ENCODE measurements at regions not wholly inside any gene's neighbourhood (a gene's known extent, or its start where the extent isn't known, plus 50 kb on each side); places are given as distances from the start of the nearest gene placed in this dataset.

- ChIA-PET CTCF (no interaction called here), POLR2A (no interaction called here)
- DNase-seq (ENCODE audit: low read depth, low spot score) (no peak), ATAC-seq (no peak)
- H3K27ac ChIP-seq (ENCODE audit: low read length): no peak overlapping the region
- intact Hi-C loops (cut with micrococcal nuclease; ENCODE audit: unreplicated experiment) (no loop called here), in situ Hi-C loops (cut with HindIII; ENCODE audit: low pct_unique_long_range_greater_than_20kb, low sequenced_read_pairs) (no loop called here)
- BruUV-seq (replicated peaks): no TSS peak
- no peaks in the 10 kb centered on the region for H3K36me3 ChIP-seq (ENCODE audit: control insufficient read depth, insufficient read depth, low read length)
- peaks cover 33% of the 10 kb centered on the region for H3K27me3 ChIP-seq (ENCODE audit: control insufficient read depth, insufficient read depth, low read length)
- no peak overlapping the region for H3K4me3 ChIP-seq (ENCODE audit: low read depth in 2 of 2, low read length in 2 of 2)
- TF ChIP-seq SIN3A (IDR thresholded peaks at IDR 0.05; ENCODE audit: borderline replicate concordance, insufficient read depth, low read depth, low read length) (no peak), CTCF (IDR thresholded peaks at IDR 0.05) (no peak), REST (IDR thresholded peaks at IDR 0.05; ENCODE audit: insufficient read depth in 1 of 2, low read depth in 2 of 2, low read length in 1 of 2) (no peak), TCF7L2 (IDR thresholded peaks at IDR 0.05; ENCODE audit: low read depth, low read length) (no peak), POLR2AphosphoS5 (IDR thresholded peaks at IDR 0.05; ENCODE audit: low read depth, low read length) (no peak)
- no peaks in the 10 kb centered on the region for H3K4me1 ChIP-seq (ENCODE audit: control insufficient read depth, insufficient read depth, low read length)
- H3K9me3 ChIP-seq (ENCODE audit: control insufficient read depth, insufficient read depth, low read depth, low read length): no peaks in the 10 kb centered on the region
These were observed 221.6 kb downstream of the ENGASE start for GRCh38 chr17:79296243-79296642.

DNA sequence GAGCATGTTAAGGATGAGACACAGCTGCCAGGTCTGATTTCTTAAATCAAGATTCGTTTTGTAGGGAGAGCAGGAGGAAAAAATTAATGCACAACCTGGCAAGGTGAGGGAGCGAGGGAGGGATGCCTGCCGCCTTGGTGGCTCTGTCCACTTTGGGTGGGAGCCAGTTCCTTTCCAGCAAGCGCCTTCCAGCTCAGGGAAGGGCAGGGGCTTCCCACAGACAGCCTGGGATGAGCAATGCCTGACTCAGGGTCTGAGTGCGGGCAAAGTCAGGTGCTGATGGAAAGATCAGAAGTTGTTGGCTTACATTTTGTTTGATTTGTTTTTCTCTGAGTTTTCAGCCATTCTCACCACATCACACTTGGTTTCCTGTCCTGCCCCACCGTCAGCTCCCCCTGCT lies 220.7 kb downstream of the ENGASE start:
- intact Hi-C loops (cut with micrococcal nuclease; ENCODE audit: unreplicated experiment) (no loop called here), in situ Hi-C loops (cut with HindIII; ENCODE audit: low pct_unique_long_range_greater_than_20kb, low sequenced_read_pairs) (no loop called here)
- TF ChIP-seq TCF7L2 (IDR thresholded peaks at IDR 0.05; ENCODE audit: low read depth, low read length): no peak
- TF ChIP-seq REST (IDR thresholded peaks at IDR 0.05; ENCODE audit: insufficient read depth in 1 of 2, low read depth in 2 of 2, low read length in 1 of 2): no peak
- no peak for TF ChIP-seq SIN3A (IDR thresholded peaks at IDR 0.05; ENCODE audit: borderline replicate concordance, insufficient read depth, low read depth, low read length)
- TF ChIP-seq CTCF (IDR thresholded peaks at IDR 0.05): no peak
- no peak for TF ChIP-seq POLR2AphosphoS5 (IDR thresholded peaks at IDR 0.05; ENCODE audit: low read depth, low read length)
- DNase-seq (ENCODE audit: low read depth, low spot score) (no peak), ATAC-seq (no peak)
- peaks cover 30% of the 10 kb centered on the region for H3K27me3 ChIP-seq (ENCODE audit: control insufficient read depth, insufficient read depth, low read length)
- ChIA-PET CTCF (no interaction called here), POLR2A (no interaction called here)
- no peak overlapping the region for H3K27ac ChIP-seq (ENCODE audit: low read length)
- H3K4me3 ChIP-seq (ENCODE audit: low read depth in 2 of 2, low read length in 2 of 2): no peak overlapping the region
- H3K9me3 ChIP-seq (ENCODE audit: control insufficient read depth, insufficient read depth, low read depth, low read length): no peaks in the 10 kb centered on the region
- no TSS peak for BruUV-seq (replicated peaks)
- no peaks in the 10 kb centered on the region for H3K36me3 ChIP-seq (ENCODE audit: control insufficient read depth, insufficient read depth, low read length)
- no peaks in the 10 kb centered on the region for H3K4me1 ChIP-seq (ENCODE audit: control insufficient read depth, insufficient read depth, low read length)
